ENCODE measurements at regions not wholly inside any gene's neighbourhood (a gene's known extent, or its start where the extent isn't known, plus 50 kb on each side); places are given as distances from the start of the nearest gene placed in this dataset.

DNA sequence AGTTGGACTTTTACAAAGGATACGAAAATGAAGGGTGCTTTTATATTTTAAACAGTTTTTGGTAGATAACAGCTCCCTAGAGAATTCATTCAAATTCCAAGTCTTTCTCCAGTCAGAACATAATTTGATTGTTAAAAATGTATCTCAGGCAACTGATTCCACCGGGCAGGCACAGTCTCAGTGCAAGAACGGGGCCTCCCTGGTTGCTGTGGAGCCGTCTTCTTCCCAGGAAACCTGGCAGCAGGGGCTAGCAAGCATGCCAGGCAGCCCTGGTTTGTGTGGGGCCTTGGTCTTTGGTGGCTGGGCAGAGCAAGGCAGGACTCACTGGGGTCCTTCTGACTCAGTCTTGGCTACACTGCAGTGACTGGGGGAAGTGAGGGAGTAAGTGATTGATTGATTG lies 143.5 kb downstream of the NXNL2 start:
- TF ChIP-seq, protein P1, sequence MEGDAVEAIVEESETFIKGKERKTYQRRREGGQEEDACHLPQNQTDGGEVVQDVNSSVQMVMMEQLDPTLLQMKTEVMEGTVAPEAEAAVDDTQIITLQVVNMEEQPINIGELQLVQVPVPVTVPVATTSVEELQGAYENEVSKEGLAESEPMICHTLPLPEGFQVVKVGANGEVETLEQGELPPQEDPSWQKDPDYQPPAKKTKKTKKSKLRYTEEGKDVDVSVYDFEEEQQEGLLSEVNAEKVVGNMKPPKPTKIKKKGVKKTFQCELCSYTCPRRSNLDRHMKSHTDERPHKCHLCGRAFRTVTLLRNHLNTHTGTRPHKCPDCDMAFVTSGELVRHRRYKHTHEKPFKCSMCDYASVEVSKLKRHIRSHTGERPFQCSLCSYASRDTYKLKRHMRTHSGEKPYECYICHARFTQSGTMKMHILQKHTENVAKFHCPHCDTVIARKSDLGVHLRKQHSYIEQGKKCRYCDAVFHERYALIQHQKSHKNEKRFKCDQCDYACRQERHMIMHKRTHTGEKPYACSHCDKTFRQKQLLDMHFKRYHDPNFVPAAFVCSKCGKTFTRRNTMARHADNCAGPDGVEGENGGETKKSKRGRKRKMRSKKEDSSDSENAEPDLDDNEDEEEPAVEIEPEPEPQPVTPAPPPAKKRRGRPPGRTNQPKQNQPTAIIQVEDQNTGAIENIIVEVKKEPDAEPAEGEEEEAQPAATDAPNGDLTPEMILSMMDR (IDR thresholded peaks at IDR 0.05 in 8 of 11, conservative IDR thresholded peaks at IDR 0.05 in 3 of 11) = no peak
- TF ChIP-seq POLR2A (IDR thresholded peaks at IDR 0.05) (no peak), POLR2AphosphoS5 (IDR thresholded peaks at IDR 0.05) (no peak)

All from spleen (tissue), 7 donors.